IPS-NIHi11 (cell line): ENCODE measurements at regions not wholly inside any gene's neighbourhood (a gene's known extent, or its start where the extent isn't known, plus 50 kb on each side); places are given as distances from the start of the nearest gene placed in this dataset.
A peak's percentile ranks its signal among the peaks of the same experiment; 100 is the strongest.

Experiments used
- DNase-seq: peaks from one replicate; pipeline ENCODE4 v3.0.0; 2012; ENCODE audit warnings: mixed read lengths, low spot score

DNA sequence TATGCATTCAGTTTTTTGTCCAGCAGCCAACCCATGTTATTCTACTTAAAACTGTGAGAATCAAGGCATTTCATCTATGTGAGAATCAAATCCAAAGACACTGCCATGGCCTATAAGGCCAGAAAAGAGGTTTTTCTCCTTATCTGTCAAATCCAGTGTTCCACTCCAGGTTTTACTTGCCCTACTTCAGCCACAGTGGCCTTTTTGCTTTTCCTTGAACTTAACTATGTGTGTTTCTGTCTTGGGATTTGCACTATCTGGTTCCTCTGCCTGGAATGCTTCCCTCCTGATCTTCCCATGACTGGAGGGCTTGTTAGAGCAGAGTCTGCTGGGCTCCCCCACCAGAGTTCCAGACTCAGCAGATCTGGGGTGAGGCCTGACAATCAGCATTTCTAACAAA lies 113.1 kb upstream of the DOK5 start:
- no peak for DNase-seq

DNA sequence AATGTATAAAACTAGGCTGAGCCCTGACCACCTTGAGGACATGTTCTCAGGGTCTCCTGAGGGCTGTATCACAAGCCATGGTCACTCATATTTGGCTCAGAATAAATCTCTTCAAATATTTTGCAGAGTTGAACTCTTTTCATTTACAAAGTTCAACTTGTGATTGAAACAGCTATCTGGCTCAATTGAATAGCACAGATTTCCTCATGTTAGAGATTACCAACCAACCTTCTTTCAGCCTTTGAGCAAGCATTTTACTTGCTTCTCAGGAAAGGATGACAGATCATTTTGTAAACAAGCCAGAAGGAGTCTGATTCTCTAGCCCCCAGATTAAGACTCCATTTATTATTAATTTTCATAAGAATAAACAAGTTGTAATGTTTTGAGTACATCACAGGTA lies 111.0 kb upstream of the DOK5 start:
- DNase-seq: no peak

DNA sequence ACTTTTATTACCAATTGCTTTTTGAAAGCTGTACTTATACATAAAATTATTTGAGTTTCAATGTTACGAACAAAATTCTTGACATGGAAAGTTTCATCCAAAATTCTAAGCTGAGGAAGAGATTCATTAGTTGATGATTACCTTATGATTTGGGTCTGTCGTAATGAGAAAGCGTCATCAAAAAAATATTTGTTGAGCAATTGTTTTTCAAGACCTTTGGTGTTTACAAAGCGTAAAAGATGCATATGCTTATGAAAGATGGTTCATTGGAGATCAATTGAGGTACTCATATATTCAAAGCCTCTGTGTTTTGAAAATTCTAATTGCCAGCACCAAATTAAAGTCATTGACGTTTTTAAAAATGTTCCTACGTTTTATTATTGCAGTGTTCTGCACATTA lies 110.5 kb upstream of the DOK5 start:
- DNase-seq: no peak

DNA sequence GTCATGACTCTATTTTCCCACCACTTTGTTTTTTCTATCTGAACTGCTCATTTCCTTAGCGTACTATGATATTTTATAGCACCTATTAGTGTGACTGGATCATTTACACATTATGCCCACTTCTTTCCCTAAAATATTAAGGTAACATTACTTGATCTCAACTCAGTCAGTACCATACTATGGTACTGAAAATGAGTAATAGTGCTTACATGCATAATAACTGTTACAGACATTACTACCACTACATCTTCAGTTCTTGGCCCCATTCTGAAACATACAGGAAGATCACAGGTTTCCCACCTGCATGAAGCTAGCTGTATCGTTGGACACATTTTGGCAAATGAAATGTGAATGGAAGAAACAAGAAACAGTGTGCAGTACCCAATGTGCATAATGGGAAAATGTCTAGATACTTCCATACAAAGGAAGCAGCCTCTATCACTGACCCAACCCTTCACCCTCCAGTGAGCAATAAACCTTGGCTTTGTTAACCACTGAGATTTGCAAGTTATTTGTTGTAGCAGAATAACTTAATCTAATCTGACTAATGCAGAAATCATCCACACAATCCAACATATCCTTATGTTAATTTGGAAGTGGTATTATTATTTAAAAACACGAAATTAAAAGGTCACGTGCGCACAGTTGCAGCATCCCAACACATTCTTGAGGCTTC lies 108.6 kb upstream of the DOK5 start:
- DNase-seq: no peak

DNA sequence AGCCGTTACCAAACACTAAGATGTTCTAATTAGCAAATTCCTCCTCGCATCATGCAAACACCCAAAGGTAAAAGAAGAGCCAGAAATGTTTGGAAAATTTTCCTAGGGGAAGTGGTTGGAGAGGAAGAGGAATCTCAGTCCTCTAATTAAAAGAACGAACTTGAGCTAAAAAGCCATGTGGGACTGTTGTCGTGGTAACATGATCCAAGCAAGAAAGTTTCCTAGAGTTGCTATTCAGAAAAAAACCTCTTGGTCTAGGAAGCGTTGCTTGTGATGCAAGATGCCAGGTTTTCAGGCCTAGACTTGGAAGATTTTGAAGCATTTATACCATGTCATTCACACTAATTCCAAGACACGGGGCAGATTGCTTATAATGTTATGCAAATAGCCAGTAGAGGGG lies 106.8 kb upstream of the DOK5 start:
- peak; percentile 12 for DNase-seq

DNA sequence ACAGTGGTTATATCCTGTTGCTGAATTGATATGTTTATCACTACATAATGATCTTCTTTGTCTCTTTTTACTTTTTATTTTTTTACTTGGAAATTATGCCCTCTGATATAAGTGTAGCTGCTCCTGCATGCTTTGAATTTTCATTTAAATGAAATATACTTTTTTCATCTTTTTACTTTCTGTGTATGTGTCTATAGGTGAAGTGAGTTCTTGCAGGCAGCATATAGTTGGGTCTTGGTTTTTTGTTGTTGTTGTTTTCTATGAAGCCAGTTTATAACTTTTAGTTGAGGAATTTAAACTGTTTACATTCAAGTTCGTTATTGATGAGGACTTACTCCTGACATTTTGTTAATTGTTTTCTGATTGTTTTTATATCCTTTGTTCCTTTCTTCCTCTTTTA lies 103.1 kb upstream of the DOK5 start:
- DNase-seq: no peak

DNA sequence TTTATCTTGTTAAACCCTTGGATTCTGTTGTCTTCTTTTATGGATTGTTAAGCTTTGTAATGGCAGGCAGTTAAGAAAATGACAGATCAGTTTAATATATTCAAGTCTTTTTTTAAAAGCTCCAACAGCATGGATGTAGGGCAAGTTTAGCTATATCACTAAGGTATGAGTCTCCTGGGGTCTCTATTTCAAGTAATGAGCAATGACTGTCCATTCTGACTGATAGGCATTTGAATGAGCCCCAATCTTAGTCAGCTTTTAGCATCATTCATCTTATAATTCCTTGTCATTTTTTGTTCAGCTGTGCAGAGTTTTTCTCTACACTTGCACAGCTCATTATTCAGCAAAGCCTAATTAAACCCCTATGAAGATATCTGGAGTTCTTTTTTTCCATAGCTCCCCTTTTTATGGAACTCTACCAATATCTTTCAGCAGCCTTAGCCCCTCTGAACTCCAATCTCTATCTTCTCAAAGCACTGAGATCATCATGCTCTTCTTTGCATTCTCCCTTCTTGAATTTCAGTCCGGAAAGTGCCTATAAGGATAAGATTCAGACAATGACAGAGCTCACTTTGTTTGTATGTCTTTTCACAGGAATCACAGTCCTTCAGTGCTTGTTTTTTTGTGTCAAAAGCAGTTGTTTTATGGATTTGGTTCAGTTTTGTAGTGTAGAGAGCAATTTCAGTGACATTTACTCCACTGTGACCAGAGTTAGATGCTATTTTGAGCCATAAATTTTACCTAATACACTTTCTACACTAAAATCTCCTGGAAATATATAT lies 97.2 kb upstream of the DOK5 start:
- no peak for DNase-seq

DNA sequence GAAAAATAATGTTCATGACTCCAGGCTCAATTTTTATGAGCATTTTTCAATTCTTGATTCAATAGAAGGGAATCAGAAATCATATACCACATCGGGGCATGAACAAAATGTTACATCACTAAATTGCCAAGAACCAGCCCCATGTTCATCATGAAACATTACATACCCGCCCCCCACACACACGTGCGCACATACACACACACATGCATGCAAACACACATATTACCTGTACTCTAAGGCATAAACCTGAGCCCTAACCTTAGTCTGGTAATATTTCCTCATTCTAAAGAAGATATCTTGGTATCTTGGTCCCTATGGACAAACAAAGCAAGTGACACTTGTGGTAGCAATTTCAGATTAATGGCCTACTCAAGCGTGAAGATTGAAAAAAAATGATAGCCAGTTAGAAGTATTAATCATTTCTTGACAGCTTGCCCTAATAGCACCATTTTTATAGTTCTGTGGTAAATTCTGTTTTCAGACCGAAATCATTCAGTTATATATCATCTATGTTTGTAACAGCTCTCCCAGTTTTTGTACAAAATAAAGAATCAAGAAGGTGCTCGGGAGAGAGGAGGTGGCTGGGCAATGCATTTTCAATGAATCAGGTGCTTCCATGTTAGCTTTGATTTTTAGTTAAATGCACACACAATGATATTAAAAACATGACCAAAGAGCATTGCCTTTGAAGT lies 95.4 kb upstream of the DOK5 start:
- no peak for DNase-seq

DNA sequence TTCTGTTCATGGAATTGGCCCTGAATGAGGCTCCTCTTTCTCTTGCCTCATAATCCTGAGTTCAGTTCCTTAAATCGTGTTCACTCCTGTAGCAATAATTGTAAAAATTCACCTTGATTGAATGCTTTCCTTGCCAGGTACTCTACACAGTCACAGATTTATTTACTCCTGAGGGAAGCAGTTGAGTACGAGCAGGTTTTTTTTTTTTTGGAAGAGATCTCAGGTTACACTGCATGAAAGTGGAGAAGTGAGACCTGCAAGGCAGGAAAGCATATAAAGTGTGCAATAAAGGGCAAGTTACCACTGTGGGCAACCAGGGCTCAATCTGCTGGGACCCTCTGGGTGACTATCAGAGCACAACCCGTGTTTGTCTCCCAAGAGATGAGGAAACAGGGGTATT lies 93.0 kb upstream of the DOK5 start:
- DNase-seq: no peak

DNA sequence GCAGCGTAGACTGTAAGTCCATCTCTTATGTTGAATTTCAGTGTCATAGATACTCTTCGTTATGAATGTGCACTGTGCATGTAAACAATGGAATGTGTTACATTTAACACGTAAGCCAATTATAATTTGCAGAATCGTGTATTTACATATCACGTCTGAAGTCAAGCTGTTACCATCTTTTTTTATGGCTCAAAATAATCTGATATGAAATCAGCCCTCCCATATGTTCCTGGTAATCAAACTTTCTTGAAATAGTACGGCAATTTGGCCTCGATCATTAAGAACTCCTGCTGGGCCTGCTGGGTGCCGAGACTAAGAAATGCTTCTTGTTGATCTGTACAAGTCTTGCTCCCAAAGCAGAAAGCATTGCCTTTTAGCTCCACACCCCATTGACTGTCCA lies 89.6 kb upstream of the DOK5 start:
- DNase-seq: no peak

DNA sequence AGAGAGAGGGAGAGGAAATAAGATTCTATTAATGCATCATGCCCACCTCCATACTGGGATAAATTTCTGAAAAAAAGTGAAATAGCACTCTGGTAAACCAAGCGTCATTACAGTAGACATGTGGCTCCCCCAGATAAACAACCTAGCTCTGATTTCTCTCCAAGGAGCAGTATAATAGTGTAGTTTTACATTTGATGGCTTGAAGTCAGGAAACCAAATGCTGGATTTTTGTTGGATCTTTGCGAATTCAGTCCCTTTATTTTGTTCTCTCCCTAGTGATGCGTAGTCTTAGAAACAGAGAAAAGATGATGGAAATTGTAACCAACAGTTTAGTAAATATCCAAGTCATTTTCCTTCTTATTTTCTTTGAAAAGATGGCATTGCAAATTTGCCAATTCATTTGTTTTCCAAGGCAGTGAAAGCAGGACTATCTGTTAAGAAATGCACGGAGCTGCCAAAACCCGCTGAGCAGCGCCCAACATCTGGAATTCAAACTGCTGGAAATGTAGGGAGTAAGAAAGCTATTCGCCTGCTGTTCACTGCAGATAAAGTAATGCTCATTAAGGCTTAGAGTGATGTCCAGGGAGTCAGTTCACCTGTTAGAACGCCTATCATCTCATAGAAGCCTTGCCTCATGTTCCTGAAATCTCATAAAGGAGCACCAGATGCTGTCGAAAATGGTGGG lies 85.7 kb upstream of the DOK5 start:
- DNase-seq: no peak

DNA sequence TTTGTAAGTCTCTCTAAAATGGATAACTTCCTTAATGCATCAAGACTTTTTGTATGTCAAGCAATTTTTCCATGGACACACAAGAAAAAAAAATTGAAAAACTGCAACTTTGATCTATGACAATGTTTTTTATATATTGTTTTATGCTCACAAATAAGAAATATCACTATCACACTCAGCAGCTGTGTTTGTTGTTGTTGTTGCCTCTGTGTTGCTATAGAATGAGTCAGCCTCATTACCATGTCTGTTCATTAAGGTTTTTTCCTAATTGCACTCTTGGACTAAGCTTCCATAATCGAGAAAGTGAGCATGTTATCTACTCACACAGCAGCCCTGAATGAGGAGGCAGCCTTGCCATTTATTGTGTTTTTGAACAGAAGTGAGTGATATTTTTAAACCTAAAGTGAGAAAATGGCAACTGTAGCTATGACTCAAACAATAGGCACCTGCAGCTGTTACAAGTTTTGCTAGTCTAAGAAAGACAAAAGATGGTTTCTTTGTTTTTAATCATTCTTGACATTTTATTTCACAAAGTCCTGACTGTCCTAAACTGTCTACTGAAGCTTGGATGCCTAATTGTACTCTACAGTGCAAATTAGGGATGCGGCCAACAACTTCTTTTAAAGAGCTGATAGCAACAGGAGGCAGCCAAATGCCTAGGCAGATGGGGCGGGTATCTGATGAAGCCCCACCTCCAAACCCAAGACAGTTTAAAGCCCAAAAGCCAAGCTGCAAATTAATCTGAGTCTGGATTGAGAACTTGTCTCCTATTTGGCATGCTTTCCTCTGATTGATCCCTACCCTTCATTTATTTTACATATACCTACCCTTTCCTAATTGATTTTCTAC lies 77.9 kb upstream of the DOK5 start:
- no peak for DNase-seq

DNA sequence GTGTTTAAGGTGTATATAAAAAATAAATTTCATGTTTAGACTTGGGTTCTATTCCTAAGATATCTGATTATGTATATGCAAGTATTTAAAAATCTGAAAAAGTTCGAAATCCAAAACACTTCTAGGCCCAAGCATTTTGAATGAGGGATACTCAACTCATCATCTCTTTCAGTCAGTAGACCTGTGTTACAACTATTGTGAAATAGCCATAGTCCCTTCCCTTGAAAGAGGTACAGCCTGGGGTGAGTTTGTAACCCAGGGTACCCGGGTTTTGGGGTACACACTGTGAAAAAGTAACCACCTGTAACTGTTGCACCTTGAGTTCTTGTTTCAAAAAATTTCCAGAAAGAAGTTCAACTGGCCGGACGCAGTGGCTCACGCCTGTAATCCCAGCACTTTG lies 76.6 kb upstream of the DOK5 start:
- no peak for DNase-seq

DNA sequence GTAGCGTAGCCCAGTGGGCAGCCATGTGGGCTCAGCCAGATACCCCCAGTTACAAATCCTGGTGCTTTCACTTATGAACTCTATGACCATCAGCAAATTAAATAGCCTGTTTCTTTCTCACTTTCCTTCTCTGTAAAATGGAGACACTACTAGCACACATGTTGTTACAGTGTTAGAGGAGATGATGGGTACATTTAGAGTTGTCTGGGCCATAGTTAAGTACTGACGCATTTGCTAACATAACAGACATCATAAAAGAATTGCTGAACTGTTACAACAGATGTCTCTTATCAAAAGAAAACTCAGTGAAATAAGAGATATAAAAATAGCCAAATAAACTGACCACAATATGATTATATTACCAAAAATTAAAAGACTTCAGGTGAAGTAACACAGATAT lies 69.9 kb upstream of the DOK5 start:
- no peak for DNase-seq

DNA sequence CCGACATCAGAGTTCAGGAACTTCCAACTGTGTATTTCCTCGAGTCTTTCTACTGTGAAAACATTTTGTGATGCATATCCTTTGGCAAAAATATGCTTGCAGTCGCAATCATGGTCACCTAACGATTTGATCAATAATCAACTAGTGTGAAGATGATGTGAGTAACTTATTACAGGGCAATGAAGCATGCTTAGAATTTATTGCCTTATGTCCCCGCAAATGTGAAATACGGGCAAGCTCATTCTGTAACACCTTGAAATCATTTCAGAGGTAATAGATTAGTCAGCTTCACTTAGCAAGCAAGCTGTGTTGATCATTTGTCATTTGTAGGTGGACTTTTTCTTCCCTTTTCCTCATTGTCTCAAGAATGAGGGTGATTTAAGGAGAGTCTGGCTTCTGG lies 67.9 kb upstream of the DOK5 start:
- no peak for DNase-seq

DNA sequence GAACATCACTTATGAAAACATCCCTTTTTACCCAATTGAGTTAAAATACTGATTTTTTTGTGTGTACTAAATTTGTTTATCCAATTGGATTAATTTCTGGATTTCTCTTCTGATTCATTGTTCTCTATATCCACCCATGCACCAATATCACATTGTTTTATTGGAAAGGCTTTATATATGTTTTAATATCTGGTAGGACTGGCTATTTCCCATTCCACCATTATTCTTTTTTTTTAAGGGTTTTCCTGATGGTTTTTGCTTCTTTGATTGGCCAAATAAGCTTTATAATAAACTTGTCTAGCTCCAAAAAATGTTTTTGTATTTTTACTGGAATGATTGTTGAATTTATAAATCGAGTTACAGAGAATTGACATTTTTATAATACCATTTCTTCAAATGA lies 59.4 kb upstream of the DOK5 start:
- DNase-seq: no peak

DNA sequence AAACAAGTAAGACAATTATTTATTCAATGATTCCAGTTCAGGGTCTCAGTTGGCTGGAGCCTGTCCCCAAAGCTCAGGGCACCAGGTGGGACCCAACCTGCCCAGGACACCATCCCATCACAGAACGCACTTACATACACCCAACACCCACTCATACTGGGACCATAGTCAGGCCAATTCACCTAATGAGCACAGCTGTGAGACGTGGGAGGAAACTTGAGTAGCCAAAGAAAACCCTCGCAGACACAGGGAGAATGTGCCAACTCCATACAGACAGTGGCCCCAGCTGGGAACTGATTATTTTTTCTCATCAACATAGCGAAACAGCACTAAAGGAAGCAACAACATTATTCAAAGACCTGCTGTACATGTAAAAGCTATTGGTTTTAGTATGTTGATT lies 58.6 kb upstream of the DOK5 start:
- no peak for DNase-seq

DNA sequence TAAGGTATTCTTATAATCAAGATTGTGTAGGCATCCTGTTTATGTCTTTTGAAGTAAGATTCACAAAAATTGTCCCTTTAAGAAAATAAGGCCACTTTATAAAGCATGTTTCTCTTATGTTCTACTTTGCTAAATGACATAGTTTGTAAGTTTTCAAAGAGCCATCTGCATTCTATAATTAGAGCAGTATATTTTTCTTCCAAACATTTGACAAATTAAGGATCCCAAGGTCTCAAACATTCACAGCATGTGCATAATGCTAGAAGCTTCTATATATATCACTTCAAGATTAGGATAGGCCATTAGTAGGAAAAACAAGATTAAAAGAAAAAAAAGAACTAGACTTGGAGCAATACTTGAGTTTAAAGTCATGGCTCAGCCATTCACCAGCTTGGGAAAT lies 55.9 kb upstream of the DOK5 start:
- DNase-seq: no peak
